ENCODE measurements at regions not wholly inside any gene's neighbourhood (a gene's known extent, or its start where the extent isn't known, plus 50 kb on each side); places are given as distances from the start of the nearest gene placed in this dataset.

DNA sequence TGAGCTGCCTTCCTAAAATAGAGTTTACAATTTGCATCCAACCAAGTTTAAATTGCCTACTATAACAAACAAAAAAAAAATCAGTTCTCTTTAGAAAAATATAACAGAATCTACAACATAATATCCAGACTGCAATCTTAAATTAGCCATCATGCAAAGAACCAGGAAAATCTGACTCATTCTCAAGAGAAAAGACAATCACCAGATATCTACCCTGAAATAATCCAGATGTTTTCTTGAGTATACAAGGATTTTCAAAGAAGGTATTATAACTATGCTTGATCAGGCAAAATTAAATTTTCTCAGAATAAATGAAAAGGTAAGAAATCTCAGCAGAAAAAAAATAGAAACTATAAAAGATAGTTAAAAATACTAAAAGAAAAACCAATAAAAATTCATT lies 115.6 kb downstream of the CCER1 start:
- Mint-ChIP-seq H3K9me3 (no peaks in the 10 kb centered on the region), H3K27me3 (ENCODE audit: low read depth) (no peaks in the 10 kb centered on the region), H3K4me1 (peaks cover 11% of the 10 kb centered on the region), H3K36me3 (ENCODE audit: low read depth) (no peaks in the 10 kb centered on the region), H3K4me3 (no peak overlapping the region), H3K27ac (no peak overlapping the region)
- TF ChIP-seq, protein P1, sequence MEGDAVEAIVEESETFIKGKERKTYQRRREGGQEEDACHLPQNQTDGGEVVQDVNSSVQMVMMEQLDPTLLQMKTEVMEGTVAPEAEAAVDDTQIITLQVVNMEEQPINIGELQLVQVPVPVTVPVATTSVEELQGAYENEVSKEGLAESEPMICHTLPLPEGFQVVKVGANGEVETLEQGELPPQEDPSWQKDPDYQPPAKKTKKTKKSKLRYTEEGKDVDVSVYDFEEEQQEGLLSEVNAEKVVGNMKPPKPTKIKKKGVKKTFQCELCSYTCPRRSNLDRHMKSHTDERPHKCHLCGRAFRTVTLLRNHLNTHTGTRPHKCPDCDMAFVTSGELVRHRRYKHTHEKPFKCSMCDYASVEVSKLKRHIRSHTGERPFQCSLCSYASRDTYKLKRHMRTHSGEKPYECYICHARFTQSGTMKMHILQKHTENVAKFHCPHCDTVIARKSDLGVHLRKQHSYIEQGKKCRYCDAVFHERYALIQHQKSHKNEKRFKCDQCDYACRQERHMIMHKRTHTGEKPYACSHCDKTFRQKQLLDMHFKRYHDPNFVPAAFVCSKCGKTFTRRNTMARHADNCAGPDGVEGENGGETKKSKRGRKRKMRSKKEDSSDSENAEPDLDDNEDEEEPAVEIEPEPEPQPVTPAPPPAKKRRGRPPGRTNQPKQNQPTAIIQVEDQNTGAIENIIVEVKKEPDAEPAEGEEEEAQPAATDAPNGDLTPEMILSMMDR (IDR thresholded peaks at IDR 0.05; ENCODE audit: unreplicated experiment in 3 of 3) = no peak

DNA sequence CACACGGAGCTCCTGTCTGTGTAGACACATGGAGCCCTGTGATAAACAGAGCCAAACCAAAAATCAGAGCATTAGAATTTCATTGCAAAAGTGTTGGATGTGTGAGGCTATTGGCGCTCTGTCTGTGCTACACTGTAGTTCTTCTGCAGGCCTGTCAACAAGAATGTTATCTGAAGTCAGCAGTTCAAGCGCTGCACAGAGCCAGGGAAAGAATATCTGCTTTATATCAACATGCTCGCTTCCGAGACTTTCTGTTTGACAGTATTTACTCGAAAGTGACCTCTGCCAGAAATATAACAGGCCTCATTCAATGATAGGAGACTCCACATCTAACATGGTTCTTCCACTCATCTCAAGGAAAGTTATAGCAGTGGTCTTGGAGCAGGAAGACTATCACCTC lies 118.3 kb downstream of the CCER1 start:
- TF ChIP-seq, protein P1 (IDR thresholded peaks at IDR 0.05; ENCODE audit: unreplicated experiment in 3 of 3) = no peak
- Mint-ChIP-seq H3K4me3 (no peak overlapping the region), H3K9me3 (no peaks in the 10 kb centered on the region), H3K36me3 (ENCODE audit: low read depth) (no peaks in the 10 kb centered on the region), H3K27ac (no peak overlapping the region), H3K4me1 (peaks cover 8% of the 10 kb centered on the region), H3K27me3 (ENCODE audit: low read depth) (no peaks in the 10 kb centered on the region)

DNA sequence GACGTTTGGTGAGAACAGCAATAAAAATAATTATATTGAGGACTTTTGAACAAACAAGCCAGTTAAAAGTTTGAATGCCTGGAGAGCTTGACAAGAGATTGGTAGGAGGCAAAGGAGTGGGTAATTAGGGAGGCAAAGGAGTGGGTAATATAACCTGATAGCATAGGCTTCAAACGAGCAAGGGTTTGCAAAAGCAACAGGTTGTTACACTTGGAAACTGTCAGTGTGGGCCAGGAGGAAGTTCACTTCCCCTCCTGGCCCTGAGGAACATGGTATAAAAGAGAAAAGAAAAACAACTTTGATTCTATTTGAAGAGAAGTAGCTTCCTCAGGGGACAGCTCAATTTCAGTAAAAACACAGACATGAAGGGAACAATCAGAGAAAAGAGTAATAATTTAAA lies 121.7 kb downstream of the CCER1 start:
- Mint-ChIP-seq H3K27me3 (ENCODE audit: low read depth) (no peaks in the 10 kb centered on the region), H3K36me3 (ENCODE audit: low read depth) (no peaks in the 10 kb centered on the region), H3K9me3 (no peaks in the 10 kb centered on the region), H3K27ac (no peak overlapping the region), H3K4me1 (peaks cover 8% of the 10 kb centered on the region), H3K4me3 (no peak overlapping the region)
- TF ChIP-seq, protein P1 (IDR thresholded peaks at IDR 0.05; ENCODE audit: unreplicated experiment in 3 of 3) = no peak

DNA sequence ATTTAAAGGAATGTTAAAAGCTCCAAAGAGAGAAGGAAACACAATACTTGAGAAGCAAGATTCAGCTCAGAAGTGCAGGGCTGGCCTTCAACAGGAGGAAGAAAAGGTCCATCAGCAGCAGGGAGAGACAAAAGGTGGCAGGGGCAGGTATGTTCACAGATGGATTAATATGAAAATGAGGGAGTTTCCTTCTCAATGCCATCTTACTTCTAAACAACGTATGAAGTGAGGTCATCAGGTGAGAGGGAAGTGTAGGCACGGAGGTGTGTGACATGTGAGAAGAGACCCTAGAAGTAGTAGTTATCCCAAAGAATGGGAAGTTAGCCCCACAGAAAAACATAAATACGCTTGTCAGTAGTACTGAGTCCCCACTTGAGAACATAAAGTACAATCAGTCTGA lies 122.5 kb downstream of the CCER1 start:
- Mint-ChIP-seq H3K27ac (no peak overlapping the region), H3K36me3 (ENCODE audit: low read depth) (no peaks in the 10 kb centered on the region)
- TF ChIP-seq, protein P1 (IDR thresholded peaks at IDR 0.05; ENCODE audit: unreplicated experiment in 3 of 3) = no peak

DNA sequence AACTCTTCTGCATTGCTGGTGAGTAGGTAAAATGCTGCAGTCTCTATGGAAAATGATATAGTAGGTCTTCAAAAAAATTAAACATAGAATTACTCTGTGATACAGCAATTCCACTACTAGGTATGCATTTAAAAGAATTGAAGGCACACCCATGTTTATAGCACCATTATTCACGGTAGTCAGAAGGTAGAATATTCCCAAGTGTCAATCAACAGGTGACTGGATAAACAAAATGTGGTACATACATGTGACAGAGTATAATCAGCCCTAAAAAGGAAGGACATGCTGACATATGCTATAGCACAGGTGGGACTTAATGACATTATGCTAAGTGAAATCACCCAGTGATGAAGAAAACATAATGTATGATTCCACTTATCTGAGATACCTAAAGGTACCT lies 123.3 kb downstream of the CCER1 start:
- no peaks in the 10 kb centered on the region for H3K27me3 Mint-ChIP-seq (ENCODE audit: low read depth)
- no peak overlapping the region for H3K4me3 Mint-ChIP-seq
- H3K36me3 Mint-ChIP-seq (ENCODE audit: low read depth) = no peaks in the 10 kb centered on the region
- H3K27ac Mint-ChIP-seq = no peak overlapping the region
- TF ChIP-seq, protein P1 (IDR thresholded peaks at IDR 0.05; ENCODE audit: unreplicated experiment in 3 of 3) = no peak
- no peaks in the 10 kb centered on the region for H3K9me3 Mint-ChIP-seq
- H3K4me1 Mint-ChIP-seq = peaks cover 13% of the 10 kb centered on the region

More for the DNA sequence above, 122.5 kb downstream of the CCER1 start:
- H3K27me3 Mint-ChIP-seq (ENCODE audit: low read depth) = no peaks in the 10 kb centered on the region
- no peak overlapping the region for H3K4me3 Mint-ChIP-seq
- no peaks in the 10 kb centered on the region for H3K9me3 Mint-ChIP-seq
- H3K4me1 Mint-ChIP-seq = peaks cover 11% of the 10 kb centered on the region

DNA sequence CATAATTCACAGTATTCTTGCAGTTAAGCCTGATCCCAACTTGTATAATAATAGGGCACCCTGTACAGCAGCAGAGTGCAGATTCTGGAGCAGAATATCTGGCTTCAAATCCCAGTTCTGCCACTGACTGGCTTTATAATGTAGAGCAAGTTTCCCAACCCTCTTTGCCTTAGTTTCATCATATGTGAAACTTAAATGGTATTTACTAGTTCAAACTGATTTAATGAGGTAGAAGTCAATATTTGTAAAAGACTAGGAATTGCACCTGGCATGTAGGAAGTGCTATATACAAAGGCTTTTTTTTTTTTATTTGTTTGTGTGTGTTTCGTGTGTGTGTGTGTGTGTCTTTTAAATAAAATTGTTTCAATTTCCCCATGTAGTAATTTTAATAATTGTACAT lies 125.9 kb downstream of the CCER1 start:
- no peaks in the 10 kb centered on the region for H3K27me3 Mint-ChIP-seq (ENCODE audit: low read depth)
- no peaks in the 10 kb centered on the region for H3K9me3 Mint-ChIP-seq
- peaks cover 27% of the 10 kb centered on the region for H3K4me1 Mint-ChIP-seq
- no peaks in the 10 kb centered on the region for H3K36me3 Mint-ChIP-seq (ENCODE audit: low read depth)
- no peak overlapping the region for H3K4me3 Mint-ChIP-seq
- no peak overlapping the region for H3K27ac Mint-ChIP-seq
- TF ChIP-seq, protein P1 (IDR thresholded peaks at IDR 0.05; ENCODE audit: unreplicated experiment in 3 of 3) = no peak

All from nephron (organoid).